Mammary epithelial cell (primary cell): ENCODE measurements at regions not wholly inside any gene's neighbourhood (a gene's known extent, or its start where the extent isn't known, plus 50 kb on each side); places are given as distances from the start of the nearest gene placed in this dataset.

Experiments used
- CTCF ChIP-seq, 2 donors: IDR thresholded peaks in 1 of 2; conservative IDR thresholded peaks in 1 of 2; 2 replicates each; pipeline ENCODE4 v1.5.1; 2011 to 2012; ENCODE audit warnings: inconsistent platforms in 2 of 2, low read length in 2 of 2, mild to moderate bottlenecking in 2 of 2, control low read depth in 1 of 2, low read depth in 1 of 2; ENCODE audit not compliant: insufficient read depth in 1 of 2; ENCODE audit errors: extremely low read depth in 1 of 2
- EZH2 ChIP-seq: IDR thresholded peaks from 2 replicates; pipeline ENCODE4 v1.6.1; 2012; ENCODE audit warnings: low read length, inconsistent platforms, borderline replicate concordance

- TF ChIP-seq CTCF (conservative IDR thresholded peaks at IDR 0.05 in 1 of 2, IDR thresholded peaks at IDR 0.05 in 1 of 2; ENCODE audit: extremely low read depth in 1 of 2, insufficient read depth in 1 of 2, low read depth in 1 of 2, low read length in 2 of 2) (no peak), EZH2 (no peak)
Measured at GRCh38 chr2:8030573-8031303, 651.1 kb upstream of the ID2 start.
